Suprapubic skin (tissue), 4 donors: ENCODE measurements at regions not wholly inside any gene's neighbourhood (a gene's known extent, or its start where the extent isn't known, plus 50 kb on each side); places are given as distances from the start of the nearest gene placed in this dataset.
"Not testable (repeated sequence)": the region's sequence is repeated elsewhere in the genome, so short reads cannot be mapped to it uniquely, and the experiment has no call there.

Source experiments
- DNase-seq, 2 donors: peaks; one replicate each; pipeline ENCODE4 v3.0.0-alpha.2; 2019; ENCODE audit warnings: low spot score in 2 of 2
- H3K27ac ChIP-seq: fragments of 200-600 bp; sonication (generic); one replicate; pipeline ENCODE4 v1.5.1; 2019
- H3K27me3 ChIP-seq: fragments of 200-600 bp; sonication (generic); one replicate; pipeline ENCODE4 v1.5.1; 2019
- H3K36me3 ChIP-seq: fragments of 200-600 bp; sonication (generic); one replicate; pipeline ENCODE4 v1.5.1; 2019
- H3K4me1 ChIP-seq: fragments of 200-600 bp; sonication (generic); one replicate; pipeline ENCODE4 v1.5.1; 2019
- H3K4me3 ChIP-seq: fragments of 200-600 bp; sonication (generic); one replicate; pipeline ENCODE4 v1.5.1; 2019; ENCODE audit warnings: mild to moderate bottlenecking
- H3K9me3 ChIP-seq: fragments of 200-600 bp; sonication (generic); one replicate; pipeline ENCODE4 v1.5.1; 2019
- EP300 ChIP-seq: sonication (generic); formaldehyde crosslinking; IDR thresholded peaks from one replicate; pipeline ENCODE4 v1.6.1; 2017; ENCODE audit warnings: antibody characterized with exemption
- POLR2A ChIP-seq, 2 donors: fragments of 450-650 bp; IDR thresholded peaks; one replicate each; pipeline ENCODE4 v1.6.1; 2017; ENCODE audit warnings: antibody characterized with exemption in 2 of 2, mild to moderate bottlenecking in 2 of 2, moderate library complexity in 2 of 2
- POLR2AphosphoS5 ChIP-seq, 3 donors: sonication (generic); formaldehyde crosslinking; IDR thresholded peaks; one replicate each; pipeline ENCODE4 v1.6.1; 2017; ENCODE audit warnings: antibody characterized with exemption in 3 of 3
- WGBS: methylation state at CpG from one replicate; pipeline ENCODE4 v1.1.5; 2018; 5-methylcytosine and 5-hydroxymethylcytosine counted together
- TF ChIP-seq, protein P1 (sequence below), 2 donors: fragments of 200-600 bp in 1 of 2; fragments of 450-650 bp in 1 of 2; sonication (generic) in 1 of 2; IDR thresholded peaks; one replicate each; pipeline ENCODE4 v1.5.1; 2016 to 2019; ENCODE audit warnings: antibody characterized with exemption in 2 of 2, mild to moderate bottlenecking in 1 of 2, moderate library complexity in 1 of 2

- TF ChIP-seq, protein P1, sequence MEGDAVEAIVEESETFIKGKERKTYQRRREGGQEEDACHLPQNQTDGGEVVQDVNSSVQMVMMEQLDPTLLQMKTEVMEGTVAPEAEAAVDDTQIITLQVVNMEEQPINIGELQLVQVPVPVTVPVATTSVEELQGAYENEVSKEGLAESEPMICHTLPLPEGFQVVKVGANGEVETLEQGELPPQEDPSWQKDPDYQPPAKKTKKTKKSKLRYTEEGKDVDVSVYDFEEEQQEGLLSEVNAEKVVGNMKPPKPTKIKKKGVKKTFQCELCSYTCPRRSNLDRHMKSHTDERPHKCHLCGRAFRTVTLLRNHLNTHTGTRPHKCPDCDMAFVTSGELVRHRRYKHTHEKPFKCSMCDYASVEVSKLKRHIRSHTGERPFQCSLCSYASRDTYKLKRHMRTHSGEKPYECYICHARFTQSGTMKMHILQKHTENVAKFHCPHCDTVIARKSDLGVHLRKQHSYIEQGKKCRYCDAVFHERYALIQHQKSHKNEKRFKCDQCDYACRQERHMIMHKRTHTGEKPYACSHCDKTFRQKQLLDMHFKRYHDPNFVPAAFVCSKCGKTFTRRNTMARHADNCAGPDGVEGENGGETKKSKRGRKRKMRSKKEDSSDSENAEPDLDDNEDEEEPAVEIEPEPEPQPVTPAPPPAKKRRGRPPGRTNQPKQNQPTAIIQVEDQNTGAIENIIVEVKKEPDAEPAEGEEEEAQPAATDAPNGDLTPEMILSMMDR (IDR thresholded peaks at IDR 0.05) = no peak
- TF ChIP-seq POLR2AphosphoS5 (IDR thresholded peaks at IDR 0.05) = no peak
- TF ChIP-seq EP300 = no peak
- TF ChIP-seq POLR2A (IDR thresholded peaks at IDR 0.05) = no peak
- H3K4me1 ChIP-seq = no peaks in the 10 kb centered on the region
- no peaks in the 10 kb centered on the region for H3K9me3 ChIP-seq
- DNase-seq = no peak
- H3K36me3 ChIP-seq = no peaks in the 10 kb centered on the region
- H3K27ac ChIP-seq = no peak overlapping the region
- no peaks in the 10 kb centered on the region for H3K27me3 ChIP-seq
- H3K4me3 ChIP-seq = no peak overlapping the region
Observed at GRCh38 chr20:51946586-51946985, 144.3 kb upstream of the SALL4 start.

DNA sequence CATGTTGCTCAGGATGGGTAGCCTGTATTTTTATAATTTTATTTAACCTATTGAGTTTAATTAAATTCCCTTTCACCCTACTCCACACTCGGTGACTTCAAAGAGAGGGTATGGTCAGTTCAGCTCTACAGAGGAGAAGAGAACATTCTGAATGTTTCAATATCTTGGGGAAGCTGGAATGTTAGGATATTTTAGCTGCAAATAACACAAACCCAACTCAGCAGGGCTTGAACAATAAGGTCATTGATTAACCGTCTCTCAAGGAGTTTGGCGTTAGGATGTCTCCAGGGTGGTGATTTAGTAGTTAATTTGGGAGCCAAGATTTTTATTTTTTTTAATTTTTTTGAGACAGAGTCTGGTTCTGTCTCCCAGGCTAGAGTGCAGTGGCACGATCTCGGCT is 143.6 kb upstream of the SALL4 start:
- DNase-seq = no peak
- WGBS = 75% methylated on average over 5 of the region's 5 CpGs

GRCh38 chr20:51945177-51945576 is 142.9 kb upstream of the SALL4 start:
- DNase-seq = no peak
- no peak overlapping the region for H3K4me3 ChIP-seq
- H3K9me3 ChIP-seq = no peaks in the 10 kb centered on the region
- H3K36me3 ChIP-seq = no peaks in the 10 kb centered on the region
- H3K27me3 ChIP-seq = no peaks in the 10 kb centered on the region
- TF ChIP-seq POLR2AphosphoS5 (IDR thresholded peaks at IDR 0.05) = no peak
- TF ChIP-seq EP300 = no peak
- TF ChIP-seq, protein P1 (IDR thresholded peaks at IDR 0.05) = no peak
- TF ChIP-seq POLR2A (IDR thresholded peaks at IDR 0.05) = no peak
- no peak overlapping the region for H3K27ac ChIP-seq
- H3K4me1 ChIP-seq = no peaks in the 10 kb centered on the region
- 44% methylated on average over 5 of the region's 5 CpGs for WGBS

More for the DNA sequence above, 143.6 kb upstream of the SALL4 start:
- no peaks in the 10 kb centered on the region for H3K4me1 ChIP-seq
- no peaks in the 10 kb centered on the region for H3K9me3 ChIP-seq
- no peaks in the 10 kb centered on the region for H3K36me3 ChIP-seq
- H3K27ac ChIP-seq = no peak overlapping the region
- H3K4me3 ChIP-seq = no peak overlapping the region
- H3K27me3 ChIP-seq = no peaks in the 10 kb centered on the region
- TF ChIP-seq EP300 (no peak), POLR2AphosphoS5 (IDR thresholded peaks at IDR 0.05) (no peak), POLR2A (IDR thresholded peaks at IDR 0.05) (no peak)
- TF ChIP-seq, protein P1 (IDR thresholded peaks at IDR 0.05) = no peak

DNA sequence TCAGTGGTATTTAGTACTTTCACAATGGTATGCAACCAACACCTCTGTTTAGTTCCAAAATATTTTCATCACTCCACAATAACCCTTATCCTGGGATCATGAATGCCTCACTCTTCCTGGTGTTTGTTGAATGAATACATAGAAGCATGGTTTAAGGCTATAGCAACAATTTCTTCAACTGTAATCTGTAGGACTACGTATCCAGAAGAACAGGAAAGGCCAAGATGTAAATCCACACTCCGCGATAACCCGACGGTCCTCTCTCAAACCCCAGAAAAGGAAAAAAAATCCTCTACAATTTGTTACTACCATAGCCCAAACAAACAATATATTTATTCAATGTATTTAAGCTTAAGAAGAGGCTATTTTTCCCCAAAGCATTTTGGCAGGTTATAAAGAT is 141.4 kb upstream of the SALL4 start:
- no peaks in the 10 kb centered on the region for H3K27me3 ChIP-seq
- H3K4me1 ChIP-seq = no peaks in the 10 kb centered on the region
- no peaks in the 10 kb centered on the region for H3K36me3 ChIP-seq
- 89% methylated on average over 5 of the region's 5 CpGs for WGBS
- no peaks in the 10 kb centered on the region for H3K9me3 ChIP-seq
- no peak for DNase-seq
- TF ChIP-seq, protein P1 (IDR thresholded peaks at IDR 0.05) = no peak
- TF ChIP-seq EP300 (no peak), POLR2A (IDR thresholded peaks at IDR 0.05) (no peak), POLR2AphosphoS5 (IDR thresholded peaks at IDR 0.05) (no peak)
- H3K4me3 ChIP-seq = no peak overlapping the region
- no peak overlapping the region for H3K27ac ChIP-seq

DNA sequence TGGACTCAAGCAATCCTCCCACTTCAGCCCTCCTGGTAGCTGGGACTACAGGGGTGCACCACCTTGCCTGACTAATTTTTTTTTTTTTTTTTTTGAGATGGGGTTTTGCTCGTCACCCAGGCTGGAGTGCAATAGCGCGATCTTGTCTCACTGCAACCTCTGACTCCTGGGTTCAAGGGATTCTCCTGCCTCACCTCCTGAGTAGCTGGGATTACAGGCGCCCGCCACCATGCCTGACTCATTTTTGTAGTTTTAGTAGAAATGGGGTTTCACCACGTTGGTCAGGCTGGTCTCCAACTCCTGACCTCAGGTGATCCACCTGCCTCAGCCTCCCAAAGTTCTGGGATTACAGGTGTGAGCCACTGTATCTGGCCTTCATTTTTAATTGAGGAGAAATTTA is 141.0 kb upstream of the SALL4 start:
- not testable (repeated sequence) for H3K27ac ChIP-seq, H3K27me3 ChIP-seq, H3K36me3 ChIP-seq, H3K9me3 ChIP-seq, DNase-seq, H3K4me1 ChIP-seq, H3K4me3 ChIP-seq
- WGBS = 98% methylated on average over 6 of the region's 6 CpGs

DNA sequence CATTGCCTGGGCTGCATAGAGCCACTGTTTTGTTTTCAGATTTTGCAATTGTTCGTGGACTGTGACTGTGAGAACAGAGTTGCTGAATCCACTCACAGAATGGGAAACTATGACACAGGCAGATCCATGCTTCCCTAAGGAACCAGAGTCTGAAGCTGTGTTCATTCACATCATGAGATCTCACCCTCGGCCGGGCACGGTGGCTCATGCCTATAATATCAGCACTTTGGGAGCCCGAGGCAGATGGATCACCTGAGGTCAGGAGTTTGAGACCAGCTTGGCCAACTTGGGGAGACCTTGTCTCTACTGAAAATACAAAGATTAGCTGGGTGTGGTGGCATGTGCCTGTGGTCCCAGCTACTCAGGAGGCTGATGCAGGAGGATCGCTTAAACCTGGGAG is 139.2 kb upstream of the SALL4 start:
- no peak overlapping the region for H3K27ac ChIP-seq
- H3K4me3 ChIP-seq = no peak overlapping the region
- H3K9me3 ChIP-seq = no peaks in the 10 kb centered on the region
- TF ChIP-seq EP300 = no peak
- TF ChIP-seq POLR2A (IDR thresholded peaks at IDR 0.05) = no peak
- TF ChIP-seq, protein P1 (IDR thresholded peaks at IDR 0.05) = no peak
- no peak for TF ChIP-seq POLR2AphosphoS5 (IDR thresholded peaks at IDR 0.05)
- WGBS = 92% methylated on average over 6 of the region's 6 CpGs
- DNase-seq = peak in 1 of 2 donors; percentile 59
- H3K27me3 ChIP-seq = no peaks in the 10 kb centered on the region
- H3K4me1 ChIP-seq = no peaks in the 10 kb centered on the region
- H3K36me3 ChIP-seq = no peaks in the 10 kb centered on the region
